Liver (tissue), 3 donors: ENCODE measurements at regions not wholly inside any gene's neighbourhood (a gene's known extent, or its start where the extent isn't known, plus 50 kb on each side); places are given as distances from the start of the nearest gene placed in this dataset.

Source experiments
- CTCF ChIP-seq: fragments of 150-350 bp; IDR thresholded peaks from 2 replicates; pipeline ENCODE4 v1.5.1; 2017; ENCODE audit warnings: improper control_type of control experiment, low read depth, low read length; ENCODE audit not compliant: missing input control
- FOXA1 ChIP-seq: IDR thresholded peaks from 2 replicates; pipeline ENCODE4 v1.6.1; 2016; ENCODE audit warnings: antibody characterized with exemption
- HNF4A ChIP-seq, 2 donors: conservative IDR thresholded peaks; 2 replicates each; pipeline ENCODE4 v1.6.1; 2016; ENCODE audit warnings: antibody characterized with exemption in 2 of 2, mild to moderate bottlenecking in 2 of 2
- JUND ChIP-seq, 2 donors: IDR thresholded peaks; 2 replicates each; pipeline ENCODE4 v1.6.1; 2016; ENCODE audit warnings: antibody characterized with exemption in 2 of 2
- RAD21 ChIP-seq, 2 donors: IDR thresholded peaks; 2 replicates each; pipeline ENCODE4 v1.6.1; 2016; ENCODE audit warnings: antibody characterized with exemption in 2 of 2, mild to moderate bottlenecking in 2 of 2
- REST ChIP-seq: IDR thresholded peaks from 2 replicates; pipeline ENCODE4 v1.6.1; 2016; ENCODE audit warnings: antibody characterized with exemption, mild to moderate bottlenecking
- RXRA ChIP-seq, 2 donors: IDR thresholded peaks; 2 replicates each; pipeline ENCODE4 v1.6.1; 2017 to 2018; ENCODE audit warnings: antibody characterized with exemption in 2 of 2, mild to moderate bottlenecking in 1 of 2
- SP1 ChIP-seq: IDR thresholded peaks from 2 replicates; pipeline ENCODE4 v1.6.1; 2018; ENCODE audit warnings: antibody characterized with exemption, mild to moderate bottlenecking
- TAF1 ChIP-seq: conservative IDR thresholded peaks from 2 replicates; pipeline ENCODE4 v1.6.1; 2016; ENCODE audit warnings: antibody characterized with exemption, mild to moderate bottlenecking
- YY1 ChIP-seq: IDR thresholded peaks from 2 replicates; pipeline ENCODE4 v1.6.1; 2016; ENCODE audit warnings: antibody characterized with exemption, mild to moderate bottlenecking
- TF ChIP-seq, protein P1 (sequence below): IDR thresholded peaks from 2 replicates; pipeline ENCODE4 v1.6.1; 2016; ENCODE audit warnings: antibody characterized with exemption
- donor health status: healthy.
- donor health status: healthy.

DNA sequence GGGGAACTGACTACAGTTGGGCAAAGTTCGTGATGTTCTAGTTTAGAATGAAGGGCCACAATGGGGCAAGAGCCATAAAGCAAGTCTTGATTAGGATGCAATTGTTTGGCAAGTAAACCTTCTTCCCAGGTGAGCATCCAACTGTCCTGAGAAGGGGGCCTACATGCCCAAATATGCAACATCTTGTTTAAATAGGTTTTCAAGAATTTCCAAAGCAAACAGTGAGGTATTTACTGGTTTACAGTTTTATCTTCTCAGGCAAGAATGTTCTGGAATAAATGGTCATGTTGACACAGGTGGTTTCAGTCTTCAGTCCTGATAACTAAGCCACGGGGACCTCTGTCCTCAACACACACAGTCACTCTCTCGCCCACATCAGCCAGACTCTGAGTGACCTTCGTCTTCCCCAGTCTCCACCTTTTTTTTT lies 90.3 kb upstream of the FAM174B start:
- no peak for TF ChIP-seq CTCF
- TF ChIP-seq TAF1, result no peak
- TF ChIP-seq SP1, result no peak
- TF ChIP-seq JUND (IDR thresholded peaks at IDR 0.05), result no peak
- TF ChIP-seq, protein P1, sequence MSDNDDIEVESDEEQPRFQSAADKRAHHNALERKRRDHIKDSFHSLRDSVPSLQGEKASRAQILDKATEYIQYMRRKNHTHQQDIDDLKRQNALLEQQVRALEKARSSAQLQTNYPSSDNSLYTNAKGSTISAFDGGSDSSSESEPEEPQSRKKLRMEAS, result no peak
- TF ChIP-seq RXRA (IDR thresholded peaks at IDR 0.05), result no peak
- no peak for TF ChIP-seq HNF4A (conservative IDR thresholded peaks at IDR 0.05)
- no peak for TF ChIP-seq REST
- TF ChIP-seq RAD21 (IDR thresholded peaks at IDR 0.05), result no peak
- no peak for TF ChIP-seq YY1
- TF ChIP-seq FOXA1, result no peak
